Liver (tissue), 8 donors: ENCODE measurements at regions not wholly inside any gene's neighbourhood (a gene's known extent, or its start where the extent isn't known, plus 50 kb on each side); places are given as distances from the start of the nearest gene placed in this dataset.

Source experiments
- DNase-seq: peaks from one replicate; pipeline ENCODE4 v3.0.0-alpha.2; 2017; ENCODE audit warnings: low spot score
- H3K27ac ChIP-seq, 2 donors: one replicate each; pipeline ENCODE4 v1.7.0; 2013; ENCODE audit warnings: inconsistent platforms in 2 of 2, low read length in 2 of 2, control low read depth in 1 of 2, low read depth in 1 of 2, mild to moderate bottlenecking in 1 of 2
- H3K27me3 ChIP-seq, 4 donors: one replicate each; pipeline versions ENCODE4 v1.6.1 to v1.7.0; 2013; ENCODE audit warnings: low read length in 3 of 4, inconsistent platforms in 1 of 4, mild to moderate bottlenecking in 1 of 4, moderate library complexity in 1 of 4; ENCODE audit not compliant: control insufficient read depth in 4 of 4, insufficient read depth in 4 of 4
- H3K36me3 ChIP-seq, 4 donors: one replicate each; pipeline versions ENCODE4 v1.6.1 to v1.7.0; 2013; ENCODE audit warnings: low read length in 3 of 4, mild to moderate bottlenecking in 3 of 4, low read depth in 1 of 4, moderate library complexity in 1 of 4; ENCODE audit not compliant: control insufficient read depth in 4 of 4, insufficient read depth in 3 of 4
- H3K4me1 ChIP-seq, 4 donors: one replicate each; pipeline versions ENCODE4 v1.6.1 to v1.7.0; 2013; ENCODE audit warnings: low read length in 3 of 4, mild to moderate bottlenecking in 3 of 4, moderate library complexity in 1 of 4; ENCODE audit not compliant: control insufficient read depth in 4 of 4, insufficient read depth in 4 of 4
- H3K4me3 ChIP-seq, 3 donors: one replicate each; pipeline versions ENCODE4 v1.6.1 to v1.7.0; 2013; ENCODE audit warnings: low read length in 3 of 3, control low read depth in 1 of 3, low read depth in 1 of 3, mild to moderate bottlenecking in 1 of 3
- H3K9ac ChIP-seq, 2 donors: one replicate each; pipeline ENCODE4 v1.7.0; 2013; ENCODE audit warnings: low read length in 2 of 2, mild to moderate bottlenecking in 2 of 2, moderate library complexity in 2 of 2, control low read depth in 1 of 2, low read depth in 1 of 2
- H3K9me3 ChIP-seq, 4 donors: one replicate each; pipeline versions ENCODE4 v1.6.1 to v1.7.0; 2013; ENCODE audit warnings: low read length in 3 of 4; ENCODE audit not compliant: control insufficient read depth in 4 of 4
- EGR1 ChIP-seq, 2 donors: IDR thresholded peaks; 2 replicates each; pipeline ENCODE4 v1.6.1; 2016 to 2018; ENCODE audit warnings: antibody characterized with exemption in 2 of 2, low read depth in 2 of 2
- FOXA1 ChIP-seq: IDR thresholded peaks from 2 replicates; pipeline ENCODE4 v1.6.1; 2016; ENCODE audit warnings: antibody characterized with exemption
- HNF4A ChIP-seq, 2 donors: conservative IDR thresholded peaks; 2 replicates each; pipeline ENCODE4 v1.6.1; 2016; ENCODE audit warnings: antibody characterized with exemption in 2 of 2, mild to moderate bottlenecking in 2 of 2
- NR2F2 ChIP-seq: IDR thresholded peaks from 2 replicates; pipeline ENCODE4 v1.6.1; 2016; ENCODE audit warnings: antibody characterized with exemption
- RXRA ChIP-seq, 2 donors: IDR thresholded peaks; 2 replicates each; pipeline ENCODE4 v1.6.1; 2017 to 2018; ENCODE audit warnings: antibody characterized with exemption in 2 of 2, mild to moderate bottlenecking in 1 of 2
- TAF1 ChIP-seq: conservative IDR thresholded peaks from 2 replicates; pipeline ENCODE4 v1.6.1; 2016; ENCODE audit warnings: antibody characterized with exemption, mild to moderate bottlenecking
- YY1 ChIP-seq: IDR thresholded peaks from 2 replicates; pipeline ENCODE4 v1.6.1; 2016; ENCODE audit warnings: antibody characterized with exemption, mild to moderate bottlenecking
- WGBS: extraction: QIAGEN DNeasy Blood & Tissue Kit; methylation state at CpG from one replicate; pipeline ENCODE4 v1.1.7; 2013; 5-methylcytosine and 5-hydroxymethylcytosine counted together
- TF ChIP-seq, protein P1 (sequence below): IDR thresholded peaks from 2 replicates; pipeline ENCODE4 v1.6.1; 2016; ENCODE audit warnings: antibody characterized with exemption
- TF ChIP-seq, protein P2 (sequence below): IDR thresholded peaks from 2 replicates; pipeline ENCODE4 v1.6.1; 2016; ENCODE audit warnings: antibody characterized with exemption
- TF ChIP-seq, protein P3 (sequence below): IDR thresholded peaks from 2 replicates; pipeline ENCODE4 v1.6.1; 2016; ENCODE audit warnings: antibody characterized with exemption
- TF ChIP-seq, protein P4 (sequence below): fragments of 150-350 bp; IDR thresholded peaks from 2 replicates; pipeline ENCODE4 v1.5.1; 2017; ENCODE audit warnings: improper control_type of control experiment, low read depth, low read length; ENCODE audit not compliant: missing input control
- TF ChIP-seq, protein P5 (sequence below): IDR thresholded peaks from 2 replicates; pipeline ENCODE4 v1.6.1; 2016; ENCODE audit warnings: antibody characterized with exemption, mild to moderate bottlenecking
- donor health status: healthy.
- donor health status: healthy.
- donor health status: healthy.
- donor health status: healthy.
- donor health status: healthy.

DNA sequence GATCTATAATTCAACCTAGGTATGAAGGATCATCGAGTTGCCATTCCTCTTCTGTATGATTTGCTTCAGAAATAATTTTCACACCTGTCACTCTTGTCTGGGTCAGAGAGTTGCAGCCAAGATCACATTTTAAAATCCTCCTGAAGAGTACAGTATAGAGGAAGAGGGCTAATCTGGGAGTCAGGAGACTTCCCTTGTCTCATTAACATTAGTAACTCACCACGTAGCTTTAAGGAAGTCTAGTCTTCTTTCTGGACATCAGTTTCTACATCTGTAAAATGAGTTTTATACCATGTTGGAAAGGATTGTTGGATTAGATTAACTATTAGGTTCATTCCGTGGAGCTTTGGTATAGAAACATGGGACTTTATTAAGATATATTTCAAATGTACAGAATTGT, 109.4 kb downstream of the TDRD15 start:
- H3K9me3 ChIP-seq: no peaks in the 10 kb centered on the region
- H3K4me3 ChIP-seq: no peak overlapping the region
- H3K27me3 ChIP-seq: no peaks in the 10 kb centered on the region
- H3K27ac ChIP-seq: no peak overlapping the region
- H3K4me1 ChIP-seq: no peaks in the 10 kb centered on the region
- no peak for DNase-seq
- H3K36me3 ChIP-seq: no peaks in the 10 kb centered on the region
- WGBS: 81% methylated on average over 3 of the region's 3 CpGs
- TF ChIP-seq, protein P1, sequence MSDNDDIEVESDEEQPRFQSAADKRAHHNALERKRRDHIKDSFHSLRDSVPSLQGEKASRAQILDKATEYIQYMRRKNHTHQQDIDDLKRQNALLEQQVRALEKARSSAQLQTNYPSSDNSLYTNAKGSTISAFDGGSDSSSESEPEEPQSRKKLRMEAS: no peak
- TF ChIP-seq HNF4A (conservative IDR thresholded peaks at IDR 0.05): no peak
- TF ChIP-seq, protein P2, sequence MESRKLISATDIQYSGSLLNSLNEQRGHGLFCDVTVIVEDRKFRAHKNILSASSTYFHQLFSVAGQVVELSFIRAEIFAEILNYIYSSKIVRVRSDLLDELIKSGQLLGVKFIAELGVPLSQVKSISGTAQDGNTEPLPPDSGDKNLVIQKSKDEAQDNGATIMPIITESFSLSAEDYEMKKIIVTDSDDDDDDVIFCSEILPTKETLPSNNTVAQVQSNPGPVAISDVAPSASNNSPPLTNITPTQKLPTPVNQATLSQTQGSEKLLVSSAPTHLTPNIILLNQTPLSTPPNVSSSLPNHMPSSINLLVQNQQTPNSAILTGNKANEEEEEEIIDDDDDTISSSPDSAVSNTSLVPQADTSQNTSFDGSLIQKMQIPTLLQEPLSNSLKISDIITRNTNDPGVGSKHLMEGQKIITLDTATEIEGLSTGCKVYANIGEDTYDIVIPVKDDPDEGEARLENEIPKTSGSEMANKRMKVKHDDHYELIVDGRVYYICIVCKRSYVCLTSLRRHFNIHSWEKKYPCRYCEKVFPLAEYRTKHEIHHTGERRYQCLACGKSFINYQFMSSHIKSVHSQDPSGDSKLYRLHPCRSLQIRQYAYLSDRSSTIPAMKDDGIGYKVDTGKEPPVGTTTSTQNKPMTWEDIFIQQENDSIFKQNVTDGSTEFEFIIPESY: no peak
- TF ChIP-seq, protein P3, sequence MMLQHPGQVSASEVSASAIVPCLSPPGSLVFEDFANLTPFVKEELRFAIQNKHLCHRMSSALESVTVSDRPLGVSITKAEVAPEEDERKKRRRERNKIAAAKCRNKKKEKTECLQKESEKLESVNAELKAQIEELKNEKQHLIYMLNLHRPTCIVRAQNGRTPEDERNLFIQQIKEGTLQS: no peak
- no peak for TF ChIP-seq YY1
- no peak for TF ChIP-seq EGR1 (IDR thresholded peaks at IDR 0.05; ENCODE audit: low read depth in 2 of 2)
- TF ChIP-seq FOXA1: no peak
- TF ChIP-seq TAF1: no peak
- no peak overlapping the region for H3K9ac ChIP-seq

DNA sequence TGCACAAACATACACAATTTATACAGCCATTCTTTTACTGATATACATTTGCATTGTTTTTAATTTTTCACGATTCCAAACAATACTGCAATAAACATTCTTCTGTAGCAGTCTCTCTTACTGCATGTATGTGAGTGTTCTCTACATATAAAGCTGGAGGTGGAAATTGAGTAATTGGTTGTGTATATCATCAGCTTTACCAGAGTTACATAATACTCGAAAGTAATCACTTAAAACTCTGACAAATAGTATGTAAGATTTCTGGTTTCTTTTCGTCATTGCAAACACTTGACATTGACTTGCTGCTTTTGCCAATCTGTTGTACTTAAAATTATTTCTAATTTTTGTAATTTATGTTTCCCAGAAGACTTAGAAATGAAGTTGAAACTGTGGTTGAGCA, 110.2 kb downstream of the TDRD15 start:
- Histone ChIP-seq H3K9ac (no peak overlapping the region), H3K27me3 (no peaks in the 10 kb centered on the region), H3K9me3 (no peaks in the 10 kb centered on the region), H3K36me3 (no peaks in the 10 kb centered on the region), H3K4me3 (no peak overlapping the region), H3K4me1 (no peaks in the 10 kb centered on the region), H3K27ac (no peak overlapping the region)
- 78% methylated on average over 3 of the region's 3 CpGs for WGBS
- TF ChIP-seq, protein P1: no peak
- TF ChIP-seq NR2F2: no peak
- TF ChIP-seq TAF1: no peak
- TF ChIP-seq RXRA (IDR thresholded peaks at IDR 0.05): no peak
- TF ChIP-seq, protein P4, sequence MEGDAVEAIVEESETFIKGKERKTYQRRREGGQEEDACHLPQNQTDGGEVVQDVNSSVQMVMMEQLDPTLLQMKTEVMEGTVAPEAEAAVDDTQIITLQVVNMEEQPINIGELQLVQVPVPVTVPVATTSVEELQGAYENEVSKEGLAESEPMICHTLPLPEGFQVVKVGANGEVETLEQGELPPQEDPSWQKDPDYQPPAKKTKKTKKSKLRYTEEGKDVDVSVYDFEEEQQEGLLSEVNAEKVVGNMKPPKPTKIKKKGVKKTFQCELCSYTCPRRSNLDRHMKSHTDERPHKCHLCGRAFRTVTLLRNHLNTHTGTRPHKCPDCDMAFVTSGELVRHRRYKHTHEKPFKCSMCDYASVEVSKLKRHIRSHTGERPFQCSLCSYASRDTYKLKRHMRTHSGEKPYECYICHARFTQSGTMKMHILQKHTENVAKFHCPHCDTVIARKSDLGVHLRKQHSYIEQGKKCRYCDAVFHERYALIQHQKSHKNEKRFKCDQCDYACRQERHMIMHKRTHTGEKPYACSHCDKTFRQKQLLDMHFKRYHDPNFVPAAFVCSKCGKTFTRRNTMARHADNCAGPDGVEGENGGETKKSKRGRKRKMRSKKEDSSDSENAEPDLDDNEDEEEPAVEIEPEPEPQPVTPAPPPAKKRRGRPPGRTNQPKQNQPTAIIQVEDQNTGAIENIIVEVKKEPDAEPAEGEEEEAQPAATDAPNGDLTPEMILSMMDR: no peak
- TF ChIP-seq, protein P5, sequence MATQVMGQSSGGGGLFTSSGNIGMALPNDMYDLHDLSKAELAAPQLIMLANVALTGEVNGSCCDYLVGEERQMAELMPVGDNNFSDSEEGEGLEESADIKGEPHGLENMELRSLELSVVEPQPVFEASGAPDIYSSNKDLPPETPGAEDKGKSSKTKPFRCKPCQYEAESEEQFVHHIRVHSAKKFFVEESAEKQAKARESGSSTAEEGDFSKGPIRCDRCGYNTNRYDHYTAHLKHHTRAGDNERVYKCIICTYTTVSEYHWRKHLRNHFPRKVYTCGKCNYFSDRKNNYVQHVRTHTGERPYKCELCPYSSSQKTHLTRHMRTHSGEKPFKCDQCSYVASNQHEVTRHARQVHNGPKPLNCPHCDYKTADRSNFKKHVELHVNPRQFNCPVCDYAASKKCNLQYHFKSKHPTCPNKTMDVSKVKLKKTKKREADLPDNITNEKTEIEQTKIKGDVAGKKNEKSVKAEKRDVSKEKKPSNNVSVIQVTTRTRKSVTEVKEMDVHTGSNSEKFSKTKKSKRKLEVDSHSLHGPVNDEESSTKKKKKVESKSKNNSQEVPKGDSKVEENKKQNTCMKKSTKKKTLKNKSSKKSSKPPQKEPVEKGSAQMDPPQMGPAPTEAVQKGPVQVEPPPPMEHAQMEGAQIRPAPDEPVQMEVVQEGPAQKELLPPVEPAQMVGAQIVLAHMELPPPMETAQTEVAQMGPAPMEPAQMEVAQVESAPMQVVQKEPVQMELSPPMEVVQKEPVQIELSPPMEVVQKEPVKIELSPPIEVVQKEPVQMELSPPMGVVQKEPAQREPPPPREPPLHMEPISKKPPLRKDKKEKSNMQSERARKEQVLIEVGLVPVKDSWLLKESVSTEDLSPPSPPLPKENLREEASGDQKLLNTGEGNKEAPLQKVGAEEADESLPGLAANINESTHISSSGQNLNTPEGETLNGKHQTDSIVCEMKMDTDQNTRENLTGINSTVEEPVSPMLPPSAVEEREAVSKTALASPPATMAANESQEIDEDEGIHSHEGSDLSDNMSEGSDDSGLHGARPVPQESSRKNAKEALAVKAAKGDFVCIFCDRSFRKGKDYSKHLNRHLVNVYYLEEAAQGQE: no peak
- DNase-seq: no peak
